ENCODE measurements at regions not wholly inside any gene's neighbourhood (a gene's known extent, or its start where the extent isn't known, plus 50 kb on each side); places are given as distances from the start of the nearest gene placed in this dataset.

- TF ChIP-seq, protein P1, sequence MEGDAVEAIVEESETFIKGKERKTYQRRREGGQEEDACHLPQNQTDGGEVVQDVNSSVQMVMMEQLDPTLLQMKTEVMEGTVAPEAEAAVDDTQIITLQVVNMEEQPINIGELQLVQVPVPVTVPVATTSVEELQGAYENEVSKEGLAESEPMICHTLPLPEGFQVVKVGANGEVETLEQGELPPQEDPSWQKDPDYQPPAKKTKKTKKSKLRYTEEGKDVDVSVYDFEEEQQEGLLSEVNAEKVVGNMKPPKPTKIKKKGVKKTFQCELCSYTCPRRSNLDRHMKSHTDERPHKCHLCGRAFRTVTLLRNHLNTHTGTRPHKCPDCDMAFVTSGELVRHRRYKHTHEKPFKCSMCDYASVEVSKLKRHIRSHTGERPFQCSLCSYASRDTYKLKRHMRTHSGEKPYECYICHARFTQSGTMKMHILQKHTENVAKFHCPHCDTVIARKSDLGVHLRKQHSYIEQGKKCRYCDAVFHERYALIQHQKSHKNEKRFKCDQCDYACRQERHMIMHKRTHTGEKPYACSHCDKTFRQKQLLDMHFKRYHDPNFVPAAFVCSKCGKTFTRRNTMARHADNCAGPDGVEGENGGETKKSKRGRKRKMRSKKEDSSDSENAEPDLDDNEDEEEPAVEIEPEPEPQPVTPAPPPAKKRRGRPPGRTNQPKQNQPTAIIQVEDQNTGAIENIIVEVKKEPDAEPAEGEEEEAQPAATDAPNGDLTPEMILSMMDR (conservative IDR thresholded peaks at IDR 0.05; ENCODE audit: low read depth, low read length) = no peak
- TF ChIP-seq EZH2 (IDR thresholded peaks at IDR 0.05; ENCODE audit: borderline replicate concordance, low read depth, low read length, poor library complexity, severe bottlenecking) = no peak
These were observed 156.6 kb downstream of the AKAIN1 start for GRCh38 chr18:5040476-5040875.
